MM.1S (cell line): ENCODE measurements at regions not wholly inside any gene's neighbourhood (a gene's known extent, or its start where the extent isn't known, plus 50 kb on each side); places are given as distances from the start of the nearest gene placed in this dataset.

Source experiments
- DNase-seq: peaks from one replicate; pipeline ENCODE4 v3.0.0-alpha.2; 2015
- H2AFZ ChIP-seq: fragments of 300-600 bp; sonication (generic); 2 replicates; pipeline ENCODE4 v1.6.0; 2016; ENCODE audit warnings: antibody characterized with exemption, low read length
- H3F3A ChIP-seq: fragments of 300-600 bp; sonication (generic); 2 replicates; pipeline ENCODE4 v1.6.1; 2016; ENCODE audit warnings: mild to moderate bottlenecking, antibody characterized with exemption, low read length, moderate library complexity, mixed read lengths; ENCODE audit not compliant: insufficient read depth
- H3K27ac ChIP-seq: fragments of 300-600 bp; sonication (generic); 2 replicates; pipeline ENCODE4 v1.5.1; 2016; ENCODE audit warnings: mild to moderate bottlenecking, low read length
- H3K27me3 ChIP-seq: fragments of 300-600 bp; sonication (generic); replicated peaks from 2 replicates; pipeline ENCODE4 v1.6.0; 2016; ENCODE audit warnings: low read length; ENCODE audit not compliant: insufficient read depth
- H3K36me3 ChIP-seq: fragments of 300-600 bp; sonication (generic); replicated peaks from 2 replicates; pipeline ENCODE4 v1.6.1; 2016; ENCODE audit warnings: mild to moderate bottlenecking, low read length, mixed read lengths; ENCODE audit not compliant: insufficient read depth
- H3K4me1 ChIP-seq: fragments of 300-600 bp; sonication (generic); 2 replicates; pipeline ENCODE4 v1.6.1; 2016; ENCODE audit warnings: low read length, mixed read lengths
- H3K4me2 ChIP-seq: fragments of 300-600 bp; sonication (generic); 2 replicates; pipeline ENCODE4 v1.6.0; 2016; ENCODE audit warnings: low read depth, low read length
- H3K4me3 ChIP-seq: fragments of 300-600 bp; sonication (generic); 2 replicates; pipeline ENCODE4 v1.5.1; 2016; ENCODE audit warnings: low read length, mixed read lengths
- H3K79me2 ChIP-seq: fragments of 300-600 bp; sonication (generic); 2 replicates; pipeline ENCODE4 v1.6.1; 2016; ENCODE audit warnings: mixed run types, low read length, mixed read lengths
- H3K9ac ChIP-seq: fragments of 300-600 bp; sonication (generic); 2 replicates; pipeline ENCODE4 v1.6.1; 2016; ENCODE audit warnings: low read length, mixed read lengths
- H3K9me2 ChIP-seq: fragments of 300-600 bp; sonication (generic); replicated peaks from 2 replicates; pipeline ENCODE4 v1.6.1; 2016; ENCODE audit warnings: mild to moderate bottlenecking, low read length, mixed read lengths; ENCODE audit not compliant: insufficient read depth
- H3K9me3 ChIP-seq: fragments of 300-600 bp; sonication (generic); replicated peaks from 2 replicates; pipeline ENCODE4 v1.6.1; 2016; ENCODE audit warnings: mild to moderate bottlenecking, low read length, mixed read lengths; ENCODE audit not compliant: insufficient read depth
- H4K20me1 ChIP-seq: fragments of 300-600 bp; sonication (generic); 2 replicates; pipeline ENCODE4 v1.6.1; 2016; ENCODE audit warnings: mild to moderate bottlenecking, low read length, moderate library complexity, mixed read lengths; ENCODE audit not compliant: insufficient read depth
- EZH2 ChIP-seq: fragments of 300-600 bp; sonication (generic); optimal IDR thresholded peaks from 2 replicates; pipeline ENCODE3; 2017; ENCODE audit warnings: low read depth, mild to moderate bottlenecking, antibody characterized with exemption, low read length, mixed read lengths
- EZH2phosphoT487 ChIP-seq: fragments of 300-600 bp; sonication (generic); IDR thresholded peaks from 2 replicates; pipeline ENCODE4 v1.6.1; 2018; ENCODE audit warnings: antibody characterized with exemption, low read length
- TF ChIP-seq, protein P1 (sequence below): fragments of 300-600 bp; sonication (generic); IDR thresholded peaks from 2 replicates; pipeline ENCODE4 v1.5.1; 2016; ENCODE audit warnings: antibody characterized with exemption, low read length, mixed read lengths

DNA sequence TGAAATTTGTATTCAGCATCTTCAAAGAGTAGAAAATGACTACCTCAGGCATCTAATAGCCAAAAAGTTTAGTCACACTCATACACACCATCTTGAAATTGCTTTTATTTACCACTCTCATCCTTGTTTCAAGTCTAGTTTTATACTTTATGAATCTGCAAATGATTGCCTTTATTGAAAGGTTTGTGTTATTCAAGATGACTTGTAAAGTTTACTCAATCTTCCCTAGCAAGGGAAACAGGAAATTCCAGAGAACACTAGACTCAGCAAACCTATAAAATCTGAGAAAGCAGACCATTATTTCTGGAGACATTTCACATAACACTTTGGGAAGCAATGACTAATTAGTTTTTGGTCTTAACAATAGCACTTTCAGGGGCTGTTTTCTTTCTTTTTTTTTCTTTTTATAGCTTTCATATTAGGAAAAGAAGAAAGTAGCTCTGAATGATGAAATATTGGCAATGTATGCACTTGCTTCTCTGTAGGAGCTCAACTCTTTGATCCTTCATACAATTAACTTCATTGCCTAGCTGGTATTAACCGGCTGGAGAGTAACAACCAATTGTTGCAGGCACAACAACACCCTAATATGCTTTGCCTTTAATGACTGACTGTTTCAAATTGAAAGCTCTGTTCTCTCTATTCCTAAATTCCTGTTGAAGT, 68.9 kb upstream of the HDAC9 start:
- no peak for DNase-seq
- H2AFZ ChIP-seq, result no peak overlapping the region

GRCh38 chr7:18429547-18429946, 66.0 kb upstream of the HDAC9 start:
- Histone ChIP-seq H3K9me2 (no peaks in the 10 kb centered on the region; the same call in 1 of the 2 replicates), H2AFZ (no peak overlapping the region), H3K4me2 (no peak overlapping the region), H3K79me2 (no peaks in the 10 kb centered on the region), H3K36me3 (no peaks in the 10 kb centered on the region), H3K9ac (no peak overlapping the region), H3K27ac (no peak overlapping the region), H3F3A (no peaks in the 10 kb centered on the region), H3K9me3 (no peaks in the 10 kb centered on the region), H3K4me3 (no peak overlapping the region), H4K20me1 (no peaks in the 10 kb centered on the region), H3K27me3 (no peaks in the 10 kb centered on the region), H3K4me1 (no peaks in the 10 kb centered on the region)
- no peak for DNase-seq
- TF ChIP-seq, protein P1, sequence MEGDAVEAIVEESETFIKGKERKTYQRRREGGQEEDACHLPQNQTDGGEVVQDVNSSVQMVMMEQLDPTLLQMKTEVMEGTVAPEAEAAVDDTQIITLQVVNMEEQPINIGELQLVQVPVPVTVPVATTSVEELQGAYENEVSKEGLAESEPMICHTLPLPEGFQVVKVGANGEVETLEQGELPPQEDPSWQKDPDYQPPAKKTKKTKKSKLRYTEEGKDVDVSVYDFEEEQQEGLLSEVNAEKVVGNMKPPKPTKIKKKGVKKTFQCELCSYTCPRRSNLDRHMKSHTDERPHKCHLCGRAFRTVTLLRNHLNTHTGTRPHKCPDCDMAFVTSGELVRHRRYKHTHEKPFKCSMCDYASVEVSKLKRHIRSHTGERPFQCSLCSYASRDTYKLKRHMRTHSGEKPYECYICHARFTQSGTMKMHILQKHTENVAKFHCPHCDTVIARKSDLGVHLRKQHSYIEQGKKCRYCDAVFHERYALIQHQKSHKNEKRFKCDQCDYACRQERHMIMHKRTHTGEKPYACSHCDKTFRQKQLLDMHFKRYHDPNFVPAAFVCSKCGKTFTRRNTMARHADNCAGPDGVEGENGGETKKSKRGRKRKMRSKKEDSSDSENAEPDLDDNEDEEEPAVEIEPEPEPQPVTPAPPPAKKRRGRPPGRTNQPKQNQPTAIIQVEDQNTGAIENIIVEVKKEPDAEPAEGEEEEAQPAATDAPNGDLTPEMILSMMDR, result no peak
- TF ChIP-seq EZH2, result no peak
- TF ChIP-seq EZH2phosphoT487, result no peak

More for the DNA sequence above, 68.9 kb upstream of the HDAC9 start:
- Histone ChIP-seq H4K20me1 (no peaks in the 10 kb centered on the region), H3K27ac (no peak overlapping the region), H3K4me2 (no peak overlapping the region), H3K9ac (no peak overlapping the region), H3K27me3 (no peaks in the 10 kb centered on the region), H3K4me3 (no peak overlapping the region), H3K36me3 (no peaks in the 10 kb centered on the region), H3K79me2 (no peaks in the 10 kb centered on the region), H3K9me3 (no peaks in the 10 kb centered on the region), H3F3A (no peaks in the 10 kb centered on the region), H3K9me2 (no peaks in the 10 kb centered on the region), H3K4me1 (no peaks in the 10 kb centered on the region)
- TF ChIP-seq EZH2phosphoT487 (no peak), EZH2 (no peak)
- TF ChIP-seq, protein P1, result no peak

GRCh38 chr7:18430810-18431209, 64.7 kb upstream of the HDAC9 start:
- no peak overlapping the region for H3K4me2 ChIP-seq
- H3K9ac ChIP-seq, result no peak overlapping the region
- H3K36me3 ChIP-seq, result no peaks in the 10 kb centered on the region
- TF ChIP-seq EZH2, result no peak
- TF ChIP-seq EZH2phosphoT487, result no peak
- TF ChIP-seq, protein P1, result no peak
- no peak for DNase-seq
- no peaks in the 10 kb centered on the region for H3K79me2 ChIP-seq
- H4K20me1 ChIP-seq, result no peaks in the 10 kb centered on the region
- no peaks in the 10 kb centered on the region for H3K9me3 ChIP-seq
- H3K27me3 ChIP-seq, result no peaks in the 10 kb centered on the region
- H2AFZ ChIP-seq, result no peak overlapping the region
- H3K9me2 ChIP-seq, result no peaks in the 10 kb centered on the region; the same call in 1 of the 2 replicates
- H3F3A ChIP-seq, result no peaks in the 10 kb centered on the region
- H3K4me1 ChIP-seq, result no peaks in the 10 kb centered on the region
- H3K27ac ChIP-seq, result no peak overlapping the region
- no peak overlapping the region for H3K4me3 ChIP-seq
